CD14-positive monocyte (primary cell): ENCODE measurements at regions not wholly inside any gene's neighbourhood (a gene's known extent, or its start where the extent isn't known, plus 50 kb on each side); places are given as distances from the start of the nearest gene placed in this dataset.

Source experiments
- DNase-seq, 3 donors: peaks; one replicate each; pipeline ENCODE4 v3.0.0-alpha.2; 2011 to 2022
- H2AFZ ChIP-seq: 2 replicates; pipeline ENCODE4 v1.6.0; 2012; ENCODE audit warnings: mild to moderate bottlenecking, low read depth, low read length, inconsistent platforms; ENCODE audit not compliant: insufficient read depth, poor library complexity, severe bottlenecking
- H3K27ac ChIP-seq, 2 donors: 1 replicate in 1 of 2; 2 replicates in 1 of 2; pipeline ENCODE4 v1.5.1; 2012 to 2013; ENCODE audit warnings: low read length in 2 of 2, control low read depth in 1 of 2, inconsistent platforms in 1 of 2, low read depth in 1 of 2, mild to moderate bottlenecking in 1 of 2
- H3K27me3 ChIP-seq, 2 donors: one replicate each; pipeline versions ENCODE4 v1.6.0 to v1.6.1; 2011 to 2013; ENCODE audit warnings: low read length in 2 of 2; ENCODE audit not compliant: control insufficient read depth in 2 of 2, insufficient read depth in 2 of 2
- H3K36me3 ChIP-seq, 2 donors: replicated peaks in 1 of 2; 1 replicate in 1 of 2; 2 replicates in 1 of 2; pipeline versions ENCODE4 v1.5.1 to v1.6.1; 2012 to 2013; ENCODE audit warnings: low read length in 2 of 2, control low read depth in 1 of 2, inconsistent platforms in 1 of 2, mild to moderate bottlenecking in 1 of 2; ENCODE audit not compliant: insufficient read depth in 2 of 2, control insufficient read depth in 1 of 2
- H3K4me1 ChIP-seq, 2 donors: 1 replicate in 1 of 2; 2 replicates in 1 of 2; pipeline versions ENCODE4 v1.5.1 to v1.6.1; 2012 to 2013; ENCODE audit warnings: low read length in 2 of 2, control low read depth in 1 of 2, inconsistent platforms in 1 of 2, mild to moderate bottlenecking in 1 of 2, moderate library complexity in 1 of 2; ENCODE audit not compliant: insufficient read depth in 2 of 2, control insufficient read depth in 1 of 2
- H3K4me2 ChIP-seq: replicated peaks from 2 replicates; pipeline ENCODE3; 2012; ENCODE audit warnings: low read length, moderate library complexity, mild to moderate bottlenecking; ENCODE audit not compliant: poor library complexity, severe bottlenecking; ENCODE audit errors: extremely low read depth
- H3K4me3 ChIP-seq, 3 experiments: fragments of 200-600 bp in 1 of 3; sonication (generic) in 1 of 3; replicated peaks in 1 of 3; 1 replicate in 2 of 3; 2 replicates in 1 of 3; pipeline ENCODE4 v1.5.1; 2011 to 2013; ENCODE audit warnings: low read length in 3 of 3, mild to moderate bottlenecking in 3 of 3, control low read depth in 2 of 3, low read depth in 2 of 3, inconsistent platforms in 1 of 3, moderate library complexity in 1 of 3
- H3K79me2 ChIP-seq: 2 replicates; pipeline ENCODE4 v1.6.0; 2012; ENCODE audit warnings: mild to moderate bottlenecking, control low read depth, inconsistent platforms, low read length, moderate library complexity; ENCODE audit not compliant: insufficient read depth
- H3K9ac ChIP-seq: 2 replicates; pipeline ENCODE4 v1.6.0; 2017; ENCODE audit warnings: low read length, mild to moderate bottlenecking; ENCODE audit not compliant: insufficient read depth, poor library complexity, severe bottlenecking
- H3K9me3 ChIP-seq, 2 donors: replicated peaks in 1 of 2; 1 replicate in 1 of 2; 2 replicates in 1 of 2; pipeline versions ENCODE4 v1.5.1 to v1.6.1; 2012 to 2013; ENCODE audit warnings: low read length in 2 of 2, control low read depth in 1 of 2; ENCODE audit not compliant: control insufficient read depth in 1 of 2, insufficient read depth in 1 of 2
- H4K20me1 ChIP-seq: 2 replicates; pipeline ENCODE4 v1.6.0; 2012; ENCODE audit warnings: mild to moderate bottlenecking, low read length, control low read depth, moderate library complexity; ENCODE audit not compliant: insufficient read depth
- H3K27ac Mint-ChIP-seq, 7 donors: one replicate each; pipeline ENCODE4 v1.8.0; 2020; ENCODE audit warnings: mild to moderate bottlenecking in 7 of 7, mixed read lengths in 7 of 7, moderate library complexity in 6 of 7, inconsistent platforms in 2 of 7
- H3K27me3 Mint-ChIP-seq, 3 donors: one replicate each; pipeline ENCODE4 v1.8.0; 2021 to 2022; ENCODE audit warnings: low read depth in 3 of 3, mild to moderate bottlenecking in 3 of 3, mixed read lengths in 3 of 3, moderate library complexity in 3 of 3, inconsistent platforms in 1 of 3
- H3K36me3 Mint-ChIP-seq, 2 donors: one replicate each; pipeline ENCODE4 v1.8.0; 2020; ENCODE audit warnings: mixed read lengths in 2 of 2, inconsistent platforms in 1 of 2, mild to moderate bottlenecking in 1 of 2
- H3K4me1 Mint-ChIP-seq: one replicate; pipeline ENCODE4 v1.8.0; 2020; ENCODE audit warnings: mild to moderate bottlenecking, mixed read lengths
- H3K4me3 Mint-ChIP-seq, 2 donors: one replicate each; pipeline ENCODE4 v1.8.0; 2020; ENCODE audit warnings: mild to moderate bottlenecking in 2 of 2, mixed read lengths in 2 of 2, moderate library complexity in 1 of 2
- H3K9me3 Mint-ChIP-seq, 7 donors: one replicate each; pipeline ENCODE4 v1.8.0; 2020 to 2022; ENCODE audit warnings: mixed read lengths in 7 of 7, mild to moderate bottlenecking in 6 of 7, moderate library complexity in 6 of 7, inconsistent platforms in 2 of 7
- WGBS: methylation state at CpG from one replicate; pipeline ENCODE4 v1.1.5; 2013; ENCODE audit warnings: missing lambda C conversion rate; ENCODE audit not compliant: insufficient coverage; 5-methylcytosine and 5-hydroxymethylcytosine counted together
- intact Hi-C, 2 donors: fragments of 100-400 bp; cut with micrococcal nuclease; formaldehyde crosslinking; loops; one replicate each; pipeline versions ENCODE4 v1.15.0 to v1.15.1; 2023
- TF ChIP-seq, protein P1 (sequence below): fragments of 200-600 bp; IDR thresholded peaks from one replicate; pipeline ENCODE4 v1.8.0; 2022; ENCODE audit warnings: antibody characterized with exemption, mild to moderate bottlenecking

DNA sequence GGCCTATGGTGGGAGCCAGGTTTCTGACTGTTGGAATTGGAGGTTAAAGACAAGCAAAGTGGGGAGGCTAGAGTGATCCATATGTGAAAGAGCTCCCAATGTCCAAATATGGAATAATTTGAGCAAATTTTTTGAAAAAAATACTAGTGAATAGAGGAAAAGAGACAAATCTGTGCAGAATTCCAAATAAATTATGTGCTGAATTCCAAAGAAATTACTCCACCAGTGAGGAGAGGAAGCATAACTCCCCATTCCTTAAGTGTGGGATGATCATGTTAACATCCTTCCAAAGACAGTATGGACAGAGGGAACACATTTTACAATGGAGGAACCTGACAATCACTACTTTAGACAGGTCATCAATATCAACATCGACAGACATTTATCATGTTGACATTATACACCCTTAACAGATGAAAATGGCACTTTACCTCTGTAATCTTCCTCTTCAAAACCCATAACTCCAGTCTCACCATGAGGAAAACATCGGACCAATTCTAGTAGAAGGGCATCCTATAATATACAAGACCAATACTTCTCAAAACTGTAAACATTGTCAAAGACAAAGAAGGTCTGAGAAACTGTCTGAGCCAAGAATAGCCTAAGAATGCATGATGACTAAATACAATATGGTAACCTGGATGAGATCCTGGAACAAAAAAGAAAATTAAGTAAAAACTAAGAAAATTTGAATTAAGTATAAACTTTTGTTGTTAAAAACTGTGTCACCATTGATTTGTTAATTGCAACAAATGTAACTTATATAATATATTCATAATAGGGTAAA, 71.5 kb upstream of the RGS4 start:
- H3K27ac ChIP-seq: no peak overlapping the region
- Mint-ChIP-seq H3K4me1 (no peaks in the 10 kb centered on the region), H3K4me3 (no peak overlapping the region), H3K36me3 (no peaks in the 10 kb centered on the region), H3K9me3 (peaks cover 0 to 4% (median 0%) of the 10 kb centered on the region in 7 donors), H3K27me3 (peaks cover 0 to 2% (median 0%) of the 10 kb centered on the region in 3 donors), H3K27ac (no peak overlapping the region)
- H3K27me3 ChIP-seq: no peaks in the 10 kb centered on the region
- no peak overlapping the region for H3K4me2 ChIP-seq
- H2AFZ ChIP-seq: no peak overlapping the region
- H3K36me3 ChIP-seq: no peaks in the 10 kb centered on the region
- no peaks in the 10 kb centered on the region for H3K9me3 ChIP-seq
- no peaks in the 10 kb centered on the region for H4K20me1 ChIP-seq
- WGBS: 100% methylated on average over 1 of the region's 2 CpGs
- no peaks in the 10 kb centered on the region for H3K79me2 ChIP-seq
- intact Hi-C loops: no loop called here
- H3K9ac ChIP-seq: no peak overlapping the region
- TF ChIP-seq, protein P1, sequence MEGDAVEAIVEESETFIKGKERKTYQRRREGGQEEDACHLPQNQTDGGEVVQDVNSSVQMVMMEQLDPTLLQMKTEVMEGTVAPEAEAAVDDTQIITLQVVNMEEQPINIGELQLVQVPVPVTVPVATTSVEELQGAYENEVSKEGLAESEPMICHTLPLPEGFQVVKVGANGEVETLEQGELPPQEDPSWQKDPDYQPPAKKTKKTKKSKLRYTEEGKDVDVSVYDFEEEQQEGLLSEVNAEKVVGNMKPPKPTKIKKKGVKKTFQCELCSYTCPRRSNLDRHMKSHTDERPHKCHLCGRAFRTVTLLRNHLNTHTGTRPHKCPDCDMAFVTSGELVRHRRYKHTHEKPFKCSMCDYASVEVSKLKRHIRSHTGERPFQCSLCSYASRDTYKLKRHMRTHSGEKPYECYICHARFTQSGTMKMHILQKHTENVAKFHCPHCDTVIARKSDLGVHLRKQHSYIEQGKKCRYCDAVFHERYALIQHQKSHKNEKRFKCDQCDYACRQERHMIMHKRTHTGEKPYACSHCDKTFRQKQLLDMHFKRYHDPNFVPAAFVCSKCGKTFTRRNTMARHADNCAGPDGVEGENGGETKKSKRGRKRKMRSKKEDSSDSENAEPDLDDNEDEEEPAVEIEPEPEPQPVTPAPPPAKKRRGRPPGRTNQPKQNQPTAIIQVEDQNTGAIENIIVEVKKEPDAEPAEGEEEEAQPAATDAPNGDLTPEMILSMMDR: no peak
- H3K4me3 ChIP-seq: no peak overlapping the region
- H3K4me1 ChIP-seq: no peaks in the 10 kb centered on the region
- no peak for DNase-seq

DNA sequence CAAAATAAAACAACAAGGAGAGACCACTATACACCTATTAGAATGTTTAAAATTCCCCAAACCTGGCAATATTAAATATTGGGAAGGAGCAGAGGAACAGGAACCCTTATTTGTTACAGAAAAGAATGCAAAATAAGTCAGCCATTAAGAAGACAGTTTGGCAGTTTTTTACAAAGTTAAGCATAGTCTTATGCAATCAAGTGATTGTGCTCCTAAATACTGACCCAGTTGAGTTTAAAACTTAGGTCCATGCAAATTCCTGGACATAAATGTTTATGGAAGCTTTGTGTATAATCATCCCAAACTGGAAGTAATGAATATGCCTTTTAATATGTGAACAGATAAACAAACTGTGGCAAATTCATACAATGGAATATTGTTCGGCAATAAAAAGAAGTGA, 72.9 kb upstream of the RGS4 start:
- Histone ChIP-seq H3K27ac (no peak overlapping the region), H3K27me3 (no peaks in the 10 kb centered on the region), H3K36me3 (no peaks in the 10 kb centered on the region), H3K9ac (no peak overlapping the region), H3K9me3 (no peaks in the 10 kb centered on the region), H3K4me1 (no peaks in the 10 kb centered on the region), H4K20me1 (no peaks in the 10 kb centered on the region), H3K4me3 (no peak overlapping the region), H3K4me2 (no peak overlapping the region), H2AFZ (no peak overlapping the region), H3K79me2 (no peaks in the 10 kb centered on the region)
- no peak overlapping the region for H3K27ac Mint-ChIP-seq
- H3K4me1 Mint-ChIP-seq: no peaks in the 10 kb centered on the region
- TF ChIP-seq, protein P1: no peak
- no peak overlapping the region for H3K4me3 Mint-ChIP-seq
- no peaks in the 10 kb centered on the region for H3K36me3 Mint-ChIP-seq
- H3K27me3 Mint-ChIP-seq: peaks cover 0 to 2% (median 0%) of the 10 kb centered on the region in 3 donors
- WGBS: no CpG with 5 or more reads among the region's 1 CpG
- intact Hi-C loops: no loop called here
- no peak for DNase-seq
- peaks cover 0 to 2% (median 0%) of the 10 kb centered on the region in 7 donors for H3K9me3 Mint-ChIP-seq
